ENCODE measurements at regions not wholly inside any gene's neighbourhood (a gene's known extent, or its start where the extent isn't known, plus 50 kb on each side); places are given as distances from the start of the nearest gene placed in this dataset.

DNA sequence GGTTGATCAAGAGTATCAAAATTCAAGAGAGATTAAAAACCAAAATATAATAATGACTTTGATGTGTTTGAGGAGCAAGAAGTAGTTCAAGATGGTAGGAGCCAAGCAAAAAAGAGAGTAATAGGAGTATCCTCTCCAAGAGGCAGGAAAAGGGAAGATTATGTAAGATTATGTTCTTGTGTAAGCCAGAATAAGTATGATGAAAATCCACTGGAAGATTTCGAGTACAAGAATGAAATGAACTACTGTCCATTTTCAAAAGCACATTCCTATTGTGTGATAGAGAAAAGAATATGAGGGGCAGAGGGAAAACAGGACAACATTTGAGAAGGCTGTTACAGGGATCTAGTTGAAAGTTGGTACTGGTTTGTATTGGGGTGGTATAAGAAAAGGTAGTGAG, 659.6 kb upstream of the INTU start:
- TF ChIP-seq, protein P1, sequence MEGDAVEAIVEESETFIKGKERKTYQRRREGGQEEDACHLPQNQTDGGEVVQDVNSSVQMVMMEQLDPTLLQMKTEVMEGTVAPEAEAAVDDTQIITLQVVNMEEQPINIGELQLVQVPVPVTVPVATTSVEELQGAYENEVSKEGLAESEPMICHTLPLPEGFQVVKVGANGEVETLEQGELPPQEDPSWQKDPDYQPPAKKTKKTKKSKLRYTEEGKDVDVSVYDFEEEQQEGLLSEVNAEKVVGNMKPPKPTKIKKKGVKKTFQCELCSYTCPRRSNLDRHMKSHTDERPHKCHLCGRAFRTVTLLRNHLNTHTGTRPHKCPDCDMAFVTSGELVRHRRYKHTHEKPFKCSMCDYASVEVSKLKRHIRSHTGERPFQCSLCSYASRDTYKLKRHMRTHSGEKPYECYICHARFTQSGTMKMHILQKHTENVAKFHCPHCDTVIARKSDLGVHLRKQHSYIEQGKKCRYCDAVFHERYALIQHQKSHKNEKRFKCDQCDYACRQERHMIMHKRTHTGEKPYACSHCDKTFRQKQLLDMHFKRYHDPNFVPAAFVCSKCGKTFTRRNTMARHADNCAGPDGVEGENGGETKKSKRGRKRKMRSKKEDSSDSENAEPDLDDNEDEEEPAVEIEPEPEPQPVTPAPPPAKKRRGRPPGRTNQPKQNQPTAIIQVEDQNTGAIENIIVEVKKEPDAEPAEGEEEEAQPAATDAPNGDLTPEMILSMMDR (IDR thresholded peaks at IDR 0.05), result no peak
- TF ChIP-seq POLR2AphosphoS5 (IDR thresholded peaks at IDR 0.05), result no peak
- TF ChIP-seq EP300 (IDR thresholded peaks at IDR 0.05), result no peak
- TF ChIP-seq POLR2A (IDR thresholded peaks at IDR 0.05), result no peak
